ENCODE measurements at regions not wholly inside any gene's neighbourhood (a gene's known extent, or its start where the extent isn't known, plus 50 kb on each side); places are given as distances from the start of the nearest gene placed in this dataset.
"Not testable (repeated sequence)": the region's sequence is repeated elsewhere in the genome, so short reads cannot be mapped to it uniquely, and the experiment has no call there.

- no peak overlapping the region for H3K4me3 ChIP-seq
- no peak overlapping the region for H3K27ac ChIP-seq
- DNase-seq (ENCODE audit: low spot score), result no peak
- TF ChIP-seq, protein P1, sequence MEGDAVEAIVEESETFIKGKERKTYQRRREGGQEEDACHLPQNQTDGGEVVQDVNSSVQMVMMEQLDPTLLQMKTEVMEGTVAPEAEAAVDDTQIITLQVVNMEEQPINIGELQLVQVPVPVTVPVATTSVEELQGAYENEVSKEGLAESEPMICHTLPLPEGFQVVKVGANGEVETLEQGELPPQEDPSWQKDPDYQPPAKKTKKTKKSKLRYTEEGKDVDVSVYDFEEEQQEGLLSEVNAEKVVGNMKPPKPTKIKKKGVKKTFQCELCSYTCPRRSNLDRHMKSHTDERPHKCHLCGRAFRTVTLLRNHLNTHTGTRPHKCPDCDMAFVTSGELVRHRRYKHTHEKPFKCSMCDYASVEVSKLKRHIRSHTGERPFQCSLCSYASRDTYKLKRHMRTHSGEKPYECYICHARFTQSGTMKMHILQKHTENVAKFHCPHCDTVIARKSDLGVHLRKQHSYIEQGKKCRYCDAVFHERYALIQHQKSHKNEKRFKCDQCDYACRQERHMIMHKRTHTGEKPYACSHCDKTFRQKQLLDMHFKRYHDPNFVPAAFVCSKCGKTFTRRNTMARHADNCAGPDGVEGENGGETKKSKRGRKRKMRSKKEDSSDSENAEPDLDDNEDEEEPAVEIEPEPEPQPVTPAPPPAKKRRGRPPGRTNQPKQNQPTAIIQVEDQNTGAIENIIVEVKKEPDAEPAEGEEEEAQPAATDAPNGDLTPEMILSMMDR (IDR thresholded peaks at IDR 0.05), result no peak
Measured at GRCh38 chr4:162782096-162782777, 384.5 kb downstream of the NAF1 start.

DNA sequence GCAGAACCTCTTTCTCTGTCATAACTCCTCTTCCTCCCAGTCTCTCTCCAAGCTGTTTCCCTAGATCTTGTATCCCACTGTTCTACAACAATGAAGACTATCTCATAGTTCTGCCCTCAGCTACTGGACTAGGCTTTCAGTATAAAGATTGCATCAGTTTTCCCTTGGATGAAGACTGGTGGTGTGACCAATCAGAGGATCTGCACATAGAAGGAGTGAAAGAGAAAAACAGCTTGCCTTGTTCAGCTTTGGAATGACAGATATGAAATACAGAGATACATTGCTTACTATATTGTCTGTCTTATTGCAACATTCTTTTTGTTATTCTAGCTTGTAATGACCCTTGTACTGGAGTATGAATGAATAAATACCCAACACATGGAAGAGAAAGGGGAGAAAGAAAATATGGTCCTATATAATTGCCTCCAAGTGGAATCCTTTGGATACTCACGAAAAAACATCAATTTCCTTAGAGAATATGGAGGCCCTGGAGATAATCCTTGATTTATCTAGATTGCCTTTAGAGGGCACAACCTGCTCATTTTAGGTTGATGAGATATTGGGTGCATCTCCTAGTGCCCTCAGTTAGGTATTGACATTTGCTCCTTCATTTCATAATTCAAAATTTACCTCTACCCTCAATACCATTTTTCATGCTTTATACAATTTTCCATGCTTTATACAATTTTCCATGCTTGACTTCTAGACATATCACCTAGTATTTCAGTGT lies 395.8 kb downstream of the NAF1 start:
- H3K4me3 ChIP-seq, result no peak overlapping the region
- TF ChIP-seq, protein P1 (IDR thresholded peaks at IDR 0.05), result no peak
- DNase-seq (ENCODE audit: low spot score), result no peak
- no peak overlapping the region for H3K27ac ChIP-seq

- Histone ChIP-seq H3K4me3 (no peak overlapping the region), H3K27ac (no peak overlapping the region)
- DNase-seq (ENCODE audit: low spot score), result no peak
- TF ChIP-seq, protein P1 (IDR thresholded peaks at IDR 0.05), result no peak
Measured at GRCh38 chr4:162767083-162767482, 399.6 kb downstream of the NAF1 start.

- no peak for DNase-seq (ENCODE audit: low spot score)
- TF ChIP-seq, protein P1 (IDR thresholded peaks at IDR 0.05), result no peak
- H3K4me3 ChIP-seq, result no peak overlapping the region
- H3K27ac ChIP-seq, result no peak overlapping the region
Measured at GRCh38 chr4:162761965-162762364, 404.7 kb downstream of the NAF1 start.

DNA sequence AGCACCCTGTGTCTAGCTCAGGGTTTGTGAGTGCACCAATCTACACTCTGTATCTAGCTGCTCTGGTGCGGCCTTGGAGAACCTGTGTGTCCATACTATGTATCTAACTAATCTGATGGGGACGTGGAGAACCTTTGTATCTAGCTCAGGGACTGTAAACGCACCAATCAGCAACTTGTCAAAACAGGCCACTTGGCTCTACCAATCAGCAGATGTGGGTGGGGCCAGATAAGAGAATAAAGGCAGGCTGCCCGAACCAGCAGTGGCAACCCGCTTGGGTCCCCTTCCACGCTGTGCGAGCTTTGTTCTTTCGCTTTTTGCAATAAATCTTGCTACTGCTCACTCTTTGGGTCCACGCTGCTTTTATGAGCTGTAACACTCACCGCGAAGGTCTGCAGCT lies 426.5 kb downstream of the NAF1 start:
- not testable (repeated sequence) for H3K27ac ChIP-seq; H3K4me3 ChIP-seq; DNase-seq (ENCODE audit: low spot score)

GRCh38 chr4:162739596-162739995 lies 427.1 kb downstream of the NAF1 start:
- not testable (repeated sequence) for H3K4me3 ChIP-seq; DNase-seq (ENCODE audit: low spot score); H3K27ac ChIP-seq

- Histone ChIP-seq H3K27ac (no peak overlapping the region), H3K4me3 (no peak overlapping the region)
- TF ChIP-seq, protein P1 (IDR thresholded peaks at IDR 0.05), result no peak
- no peak for DNase-seq (ENCODE audit: low spot score)
Measured at GRCh38 chr4:162732876-162733275, 433.8 kb downstream of the NAF1 start.

GRCh38 chr4:162727766-162728165 lies 438.9 kb downstream of the NAF1 start:
- H3K27ac ChIP-seq, result no peak overlapping the region
- TF ChIP-seq, protein P1 (IDR thresholded peaks at IDR 0.05), result no peak
- no peak for DNase-seq (ENCODE audit: low spot score)
- no peak overlapping the region for H3K4me3 ChIP-seq

Data from coronary artery (tissue), 2 donors.